ENCODE measurements at regions not wholly inside any gene's neighbourhood (a gene's known extent, or its start where the extent isn't known, plus 50 kb on each side); places are given as distances from the start of the nearest gene placed in this dataset.

- Histone ChIP-seq H3K9ac (ENCODE audit: low read depth, low read length) (no peak overlapping the region), H3K4me3 (ENCODE audit: low read depth, low read length) (no peak overlapping the region), H3K4me1 (ENCODE audit: control insufficient read depth, insufficient read depth, low read length) (no peaks in the 10 kb centered on the region), H3K36me3 (ENCODE audit: control insufficient read depth, insufficient read depth, low read length) (no peaks in the 10 kb centered on the region), H3K9me3 (ENCODE audit: control insufficient read depth, insufficient read depth, low read length) (no peaks in the 10 kb centered on the region), H3K27me3 (ENCODE audit: control insufficient read depth, insufficient read depth, low read length) (no peaks in the 10 kb centered on the region)
Observed at GRCh38 chr4:119743644-119744043, 115.0 kb upstream of the PDE5A start.

GRCh38 chr4:119739796-119740195 is 111.2 kb upstream of the PDE5A start:
- H3K9me3 ChIP-seq (ENCODE audit: control insufficient read depth, insufficient read depth, low read length) = no peaks in the 10 kb centered on the region
- H3K9ac ChIP-seq (ENCODE audit: low read depth, low read length) = no peak overlapping the region
- H3K36me3 ChIP-seq (ENCODE audit: control insufficient read depth, insufficient read depth, low read length) = no peaks in the 10 kb centered on the region
- no peaks in the 10 kb centered on the region for H3K4me1 ChIP-seq (ENCODE audit: control insufficient read depth, insufficient read depth, low read length)
- no peak overlapping the region for H3K4me3 ChIP-seq (ENCODE audit: low read depth, low read length)
- no peaks in the 10 kb centered on the region for H3K27me3 ChIP-seq (ENCODE audit: control insufficient read depth, insufficient read depth, low read length)

DNA sequence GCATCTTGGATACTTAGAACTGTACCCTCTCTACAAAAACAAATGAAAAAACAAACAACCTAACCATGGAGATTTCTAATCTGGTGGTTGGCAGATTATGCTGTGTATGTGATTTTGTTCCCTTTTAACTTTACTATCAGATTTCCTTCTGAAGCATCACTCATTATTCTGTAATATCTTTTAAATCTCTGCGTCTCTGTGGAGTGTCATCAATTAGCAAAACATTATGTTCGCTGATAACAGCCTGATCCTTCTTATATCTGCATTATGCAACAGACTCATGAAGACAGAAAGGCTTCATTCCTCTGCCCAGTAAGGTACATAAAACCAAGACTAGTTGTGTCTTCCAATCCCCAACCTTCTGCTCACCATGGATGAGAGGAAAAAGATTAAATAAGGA is 110.3 kb upstream of the PDE5A start:
- Histone ChIP-seq H3K4me3 (ENCODE audit: low read depth, low read length) (no peak overlapping the region), H3K9me3 (ENCODE audit: control insufficient read depth, insufficient read depth, low read length) (no peaks in the 10 kb centered on the region), H3K9ac (ENCODE audit: low read depth, low read length) (no peak overlapping the region), H3K36me3 (ENCODE audit: control insufficient read depth, insufficient read depth, low read length) (no peaks in the 10 kb centered on the region), H3K4me1 (ENCODE audit: control insufficient read depth, insufficient read depth, low read length) (no peaks in the 10 kb centered on the region), H3K27me3 (ENCODE audit: control insufficient read depth, insufficient read depth, low read length) (no peaks in the 10 kb centered on the region)

DNA sequence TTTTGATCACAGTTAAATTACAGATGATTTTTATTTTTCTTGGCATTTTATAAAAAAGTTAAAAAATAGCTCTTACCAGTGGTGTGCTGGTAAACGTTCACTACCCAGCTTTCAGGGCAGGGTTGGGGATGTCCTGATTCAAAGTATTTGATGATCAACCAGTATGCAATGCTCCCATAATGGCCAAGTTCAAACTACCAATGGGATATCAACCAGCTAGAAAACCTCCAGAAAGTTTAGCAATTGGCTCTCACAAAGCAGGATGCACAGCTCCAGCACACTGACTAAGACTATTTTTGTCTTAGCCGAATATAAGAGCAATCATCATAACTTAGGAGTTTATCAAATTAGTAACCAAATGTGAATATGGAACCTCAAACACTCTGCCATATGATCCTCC is 108.0 kb upstream of the PDE5A start:
- H3K27me3 ChIP-seq (ENCODE audit: control insufficient read depth, insufficient read depth, low read length) = no peaks in the 10 kb centered on the region

GRCh38 chr4:119735165-119735651 is 106.6 kb upstream of the PDE5A start:
- Histone ChIP-seq H3K9me3 (ENCODE audit: control insufficient read depth, insufficient read depth, low read length) (no peaks in the 10 kb centered on the region), H3K4me1 (ENCODE audit: control insufficient read depth, insufficient read depth, low read length) (no peaks in the 10 kb centered on the region), H3K4me3 (ENCODE audit: low read depth, low read length) (no peak overlapping the region), H3K27me3 (ENCODE audit: control insufficient read depth, insufficient read depth, low read length) (no peaks in the 10 kb centered on the region), H3K36me3 (ENCODE audit: control insufficient read depth, insufficient read depth, low read length) (no peaks in the 10 kb centered on the region), H3K9ac (ENCODE audit: low read depth, low read length) (no peak overlapping the region)

More for the DNA sequence above, 108.0 kb upstream of the PDE5A start:
- Histone ChIP-seq H3K4me3 (ENCODE audit: low read depth, low read length) (no peak overlapping the region), H3K36me3 (ENCODE audit: control insufficient read depth, insufficient read depth, low read length) (no peaks in the 10 kb centered on the region), H3K9me3 (ENCODE audit: control insufficient read depth, insufficient read depth, low read length) (no peaks in the 10 kb centered on the region), H3K4me1 (ENCODE audit: control insufficient read depth, insufficient read depth, low read length) (no peaks in the 10 kb centered on the region), H3K9ac (ENCODE audit: low read depth, low read length) (no peak overlapping the region)

DNA sequence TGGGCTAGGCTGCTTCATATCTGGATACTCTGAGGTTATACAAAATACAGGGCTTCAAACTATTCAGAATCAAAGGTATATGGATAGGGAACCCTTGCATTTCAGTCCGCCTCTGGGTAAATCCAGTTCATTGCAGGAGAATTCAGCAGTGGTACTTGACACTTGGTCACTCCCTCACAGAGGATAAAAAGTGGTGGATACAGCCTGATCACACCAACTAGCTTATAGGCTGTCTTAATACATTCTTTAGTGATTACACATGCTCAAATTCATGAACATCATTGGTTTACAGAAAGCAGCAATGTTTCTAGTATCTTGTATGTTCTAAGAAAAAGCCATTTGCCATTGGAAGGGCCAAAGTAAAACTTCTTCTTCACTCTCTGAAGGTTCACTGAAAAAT is 104.8 kb upstream of the PDE5A start:
- Histone ChIP-seq H3K4me1 (ENCODE audit: control insufficient read depth, insufficient read depth, low read length) (no peaks in the 10 kb centered on the region), H3K27me3 (ENCODE audit: control insufficient read depth, insufficient read depth, low read length) (no peaks in the 10 kb centered on the region), H3K9me3 (ENCODE audit: control insufficient read depth, insufficient read depth, low read length) (no peaks in the 10 kb centered on the region), H3K4me3 (ENCODE audit: low read depth, low read length) (no peak overlapping the region), H3K36me3 (ENCODE audit: control insufficient read depth, insufficient read depth, low read length) (no peaks in the 10 kb centered on the region), H3K9ac (ENCODE audit: low read depth, low read length) (no peak overlapping the region)

GRCh38 chr4:119731778-119732177 is 103.2 kb upstream of the PDE5A start:
- H3K9ac ChIP-seq (ENCODE audit: low read depth, low read length) = no peak overlapping the region
- H3K9me3 ChIP-seq (ENCODE audit: control insufficient read depth, insufficient read depth, low read length) = no peaks in the 10 kb centered on the region
- H3K27me3 ChIP-seq (ENCODE audit: control insufficient read depth, insufficient read depth, low read length) = no peaks in the 10 kb centered on the region
- no peak overlapping the region for H3K4me3 ChIP-seq (ENCODE audit: low read depth, low read length)
- no peaks in the 10 kb centered on the region for H3K4me1 ChIP-seq (ENCODE audit: control insufficient read depth, insufficient read depth, low read length)
- H3K36me3 ChIP-seq (ENCODE audit: control insufficient read depth, insufficient read depth, low read length) = no peaks in the 10 kb centered on the region

DNA sequence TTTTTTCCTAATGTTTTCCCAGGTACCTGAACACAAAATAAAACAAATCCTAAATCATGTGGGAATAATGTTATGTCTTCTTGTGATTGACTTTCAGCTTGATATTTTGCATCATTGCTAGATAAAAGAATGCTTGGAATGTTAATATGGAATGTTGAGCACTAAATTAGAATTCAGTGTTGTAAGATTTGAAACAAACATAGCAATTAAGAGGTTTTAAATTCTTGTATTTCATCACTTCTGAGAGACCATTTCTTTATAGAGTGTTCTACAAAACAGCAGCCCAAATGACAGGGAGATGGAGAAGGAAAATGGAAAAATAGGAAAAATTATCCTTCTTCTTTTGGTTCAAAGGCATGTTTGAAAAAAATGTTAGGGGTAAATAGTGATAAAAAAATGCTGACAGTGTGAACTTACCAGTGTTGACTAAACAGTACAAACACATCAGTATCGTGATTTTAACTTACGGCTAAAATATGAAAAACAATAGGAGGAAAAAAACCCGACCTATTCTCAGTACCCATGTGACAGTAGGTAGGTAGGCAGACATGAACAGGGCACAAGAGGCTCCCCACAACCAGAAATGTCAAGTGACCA is 102.6 kb upstream of the PDE5A start:
- H3K9ac ChIP-seq (ENCODE audit: low read depth, low read length) = no peak overlapping the region
- no peaks in the 10 kb centered on the region for H3K27me3 ChIP-seq (ENCODE audit: control insufficient read depth, insufficient read depth, low read length)
- peaks cover under 1% of the 10 kb centered on the region for H3K4me1 ChIP-seq (ENCODE audit: control insufficient read depth, insufficient read depth, low read length)
- no peak overlapping the region for H3K4me3 ChIP-seq (ENCODE audit: low read depth, low read length)
- no peaks in the 10 kb centered on the region for H3K36me3 ChIP-seq (ENCODE audit: control insufficient read depth, insufficient read depth, low read length)
- H3K9me3 ChIP-seq (ENCODE audit: control insufficient read depth, insufficient read depth, low read length) = no peaks in the 10 kb centered on the region

GRCh38 chr4:119730671-119730950 is 102.0 kb upstream of the PDE5A start:
- Histone ChIP-seq H3K36me3 (ENCODE audit: control insufficient read depth, insufficient read depth, low read length) (no peaks in the 10 kb centered on the region), H3K4me1 (ENCODE audit: control insufficient read depth, insufficient read depth, low read length) (peaks cover 7% of the 10 kb centered on the region), H3K4me3 (ENCODE audit: low read depth, low read length) (no peak overlapping the region), H3K27me3 (ENCODE audit: control insufficient read depth, insufficient read depth, low read length) (no peaks in the 10 kb centered on the region), H3K9me3 (ENCODE audit: control insufficient read depth, insufficient read depth, low read length) (no peaks in the 10 kb centered on the region), H3K9ac (ENCODE audit: low read depth, low read length) (no peak overlapping the region)

DNA sequence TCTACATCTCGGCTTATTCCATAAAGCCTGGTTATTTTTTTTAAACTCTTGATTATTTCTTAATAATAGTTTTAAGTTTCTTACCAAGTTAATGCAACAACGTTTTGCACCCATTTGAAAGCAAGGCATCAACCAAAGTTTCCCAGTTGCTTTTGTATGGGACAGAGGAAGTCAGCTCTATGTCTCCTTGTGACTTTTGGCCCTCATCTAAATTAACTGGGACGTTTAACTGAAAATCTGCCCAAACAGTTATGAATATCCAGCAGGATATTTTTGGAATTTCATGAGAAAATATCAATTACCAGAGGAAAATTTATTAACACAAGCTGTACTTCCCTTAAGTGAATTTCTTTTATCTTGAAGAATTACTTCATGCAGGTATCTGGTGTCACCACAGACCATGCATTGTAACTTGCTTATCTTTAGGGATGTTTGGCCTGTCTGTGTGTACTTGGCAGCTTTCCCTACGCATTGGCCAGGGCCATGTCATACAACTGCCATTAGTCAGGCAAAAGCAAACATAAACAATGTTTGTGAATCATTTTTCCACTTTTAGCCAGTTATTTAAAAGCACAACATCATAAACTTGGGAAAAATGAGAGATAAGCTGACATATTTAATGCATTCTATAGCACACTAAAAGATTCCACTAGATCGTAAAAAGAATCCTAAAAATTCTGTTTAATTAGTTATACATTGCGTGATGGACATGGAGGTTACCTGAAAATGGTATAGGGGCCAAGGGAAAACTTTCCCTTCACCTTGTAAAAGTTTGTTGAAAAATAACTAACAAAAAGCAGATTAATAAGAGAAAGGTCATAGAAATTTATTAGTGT is 101.4 kb upstream of the PDE5A start:
- H3K9ac ChIP-seq (ENCODE audit: low read depth, low read length) = no peak overlapping the region
- peaks cover 9% of the 10 kb centered on the region for H3K4me1 ChIP-seq (ENCODE audit: control insufficient read depth, insufficient read depth, low read length)
- no peaks in the 10 kb centered on the region for H3K36me3 ChIP-seq (ENCODE audit: control insufficient read depth, insufficient read depth, low read length)
- no peaks in the 10 kb centered on the region for H3K9me3 ChIP-seq (ENCODE audit: control insufficient read depth, insufficient read depth, low read length)
- H3K4me3 ChIP-seq (ENCODE audit: low read depth, low read length) = no peak overlapping the region
- H3K27me3 ChIP-seq (ENCODE audit: control insufficient read depth, insufficient read depth, low read length) = no peaks in the 10 kb centered on the region

DNA sequence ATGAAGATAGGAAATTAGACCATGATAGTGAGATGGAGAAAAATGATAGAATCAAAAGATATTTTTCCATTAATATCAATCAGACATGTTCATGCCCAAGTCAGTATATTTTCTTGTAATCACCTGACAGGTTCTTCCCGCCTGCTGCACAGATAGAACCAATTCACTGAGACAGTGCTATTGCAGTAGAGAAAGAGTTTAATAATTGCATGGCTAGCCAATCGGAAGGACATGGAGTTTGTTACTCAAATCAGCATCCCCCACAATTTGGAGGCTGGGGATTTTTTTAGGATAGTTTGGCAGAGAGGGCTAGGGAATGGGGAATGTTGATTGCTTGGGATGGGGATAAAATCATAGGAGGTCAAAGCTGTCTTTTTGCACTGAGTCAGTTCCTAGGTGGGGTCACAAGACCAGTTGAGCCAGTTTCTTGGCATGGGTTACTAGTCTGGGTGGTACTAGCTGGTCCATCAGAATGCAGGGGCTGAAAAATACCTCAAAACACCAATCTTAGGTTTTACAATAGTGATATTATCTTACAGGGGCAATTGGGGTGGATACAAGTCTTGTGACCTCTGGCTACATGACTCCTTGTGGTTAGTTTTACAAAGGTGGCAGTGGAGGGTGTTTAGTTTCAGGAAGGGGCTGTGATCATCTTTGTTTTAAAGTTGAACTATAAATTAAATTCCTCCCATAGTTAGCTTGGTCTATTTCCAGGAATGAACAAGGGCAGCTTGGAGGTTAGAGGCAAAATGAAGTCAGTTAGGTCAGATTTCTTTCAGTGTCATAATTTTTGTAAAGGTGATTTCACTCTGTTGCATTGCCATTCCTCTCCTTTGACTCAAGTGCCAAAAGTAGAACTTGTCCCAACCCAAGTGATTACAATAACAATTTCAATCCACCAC is 100.3 kb upstream of the PDE5A start:
- H3K36me3 ChIP-seq (ENCODE audit: control insufficient read depth, insufficient read depth, low read length) = no peaks in the 10 kb centered on the region
- H3K9ac ChIP-seq (ENCODE audit: low read depth, low read length) = no peak overlapping the region
- H3K27me3 ChIP-seq (ENCODE audit: control insufficient read depth, insufficient read depth, low read length) = no peaks in the 10 kb centered on the region
- no peaks in the 10 kb centered on the region for H3K9me3 ChIP-seq (ENCODE audit: control insufficient read depth, insufficient read depth, low read length)
- H3K4me1 ChIP-seq (ENCODE audit: control insufficient read depth, insufficient read depth, low read length) = peaks cover 9% of the 10 kb centered on the region
- H3K4me3 ChIP-seq (ENCODE audit: low read depth, low read length) = no peak overlapping the region

All from iPS-15b (cell line).